SH-SY5Y (cell line): ENCODE measurements at regions not wholly inside any gene's neighbourhood (a gene's known extent, or its start where the extent isn't known, plus 50 kb on each side); places are given as distances from the start of the nearest gene placed in this dataset.

ENCODE experiments used
- GATA2 ChIP-seq: IDR thresholded peaks from 2 replicates; pipeline ENCODE4 v1.6.1; 2011; ENCODE audit warnings: mild to moderate bottlenecking, low read depth, low read length
- GATA3 ChIP-seq: IDR thresholded peaks from 2 replicates; pipeline ENCODE4 v1.6.1; 2011; ENCODE audit warnings: low read depth, mild to moderate bottlenecking, low read length, moderate library complexity

DNA sequence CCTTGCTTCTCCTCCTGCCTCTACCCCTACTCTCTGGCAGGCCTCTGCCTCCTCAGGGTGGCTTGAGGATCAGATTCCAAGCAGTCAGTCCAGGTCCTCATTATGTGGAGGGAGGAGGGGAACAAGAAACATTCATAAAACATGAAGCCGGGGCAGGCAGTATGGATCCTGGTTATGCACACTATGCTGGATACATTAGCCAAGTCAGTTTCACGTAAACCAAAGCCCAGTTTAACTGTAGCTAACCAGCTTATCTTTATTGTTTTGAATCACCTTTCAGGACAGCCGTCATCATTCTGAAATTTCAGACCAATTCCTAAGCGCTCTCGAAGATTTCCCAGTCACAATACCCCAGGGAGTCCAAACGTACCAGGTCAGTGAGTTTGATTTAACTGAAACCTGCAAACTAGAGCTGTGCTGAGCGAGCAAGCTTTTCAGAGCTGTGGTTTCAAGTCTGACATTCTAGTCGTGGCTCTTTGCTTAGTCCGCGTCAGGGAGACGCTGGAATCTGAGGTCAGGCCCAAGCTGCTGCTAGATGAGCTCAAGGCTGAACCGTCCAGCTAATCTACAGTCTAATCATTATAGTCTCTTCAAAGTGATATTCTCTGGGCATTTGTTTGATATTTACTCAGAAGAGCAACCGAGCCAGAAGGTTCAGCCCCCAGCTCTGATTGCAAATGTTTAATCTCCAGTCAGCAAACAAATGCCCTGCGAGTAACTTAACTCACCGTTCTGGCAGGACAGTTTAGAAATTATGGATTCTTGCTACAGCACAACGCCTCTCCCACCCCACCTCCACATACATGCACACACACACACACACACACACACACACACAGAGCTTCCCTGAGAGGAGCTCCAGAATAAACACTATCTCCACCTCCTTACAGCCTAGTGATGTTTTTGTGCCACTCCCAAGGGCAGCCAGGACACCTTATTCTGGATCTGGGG is 63.8 kb upstream of the BZW1 start:
- TF ChIP-seq GATA2: no peak
- no peak for TF ChIP-seq GATA3
